ENCODE measurements at regions not wholly inside any gene's neighbourhood (a gene's known extent, or its start where the extent isn't known, plus 50 kb on each side); places are given as distances from the start of the nearest gene placed in this dataset.

DNA sequence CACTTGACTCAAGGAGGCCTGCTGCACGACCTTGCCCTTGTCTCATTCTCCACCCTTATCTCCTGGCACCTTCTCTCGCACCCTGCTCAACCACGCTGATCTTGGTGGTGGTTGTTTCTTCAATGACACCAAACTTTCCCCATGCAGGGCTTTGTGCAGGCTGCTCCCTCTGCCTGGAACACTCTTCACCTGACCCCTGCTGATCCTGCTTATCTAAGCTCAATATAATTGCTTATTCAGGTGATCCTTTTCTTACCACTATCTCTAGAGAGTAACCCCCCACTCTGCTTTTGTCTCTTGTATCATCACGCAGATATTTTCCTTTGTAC, 604.4 kb downstream of the BUD13 start:
- TF ChIP-seq, protein P1, sequence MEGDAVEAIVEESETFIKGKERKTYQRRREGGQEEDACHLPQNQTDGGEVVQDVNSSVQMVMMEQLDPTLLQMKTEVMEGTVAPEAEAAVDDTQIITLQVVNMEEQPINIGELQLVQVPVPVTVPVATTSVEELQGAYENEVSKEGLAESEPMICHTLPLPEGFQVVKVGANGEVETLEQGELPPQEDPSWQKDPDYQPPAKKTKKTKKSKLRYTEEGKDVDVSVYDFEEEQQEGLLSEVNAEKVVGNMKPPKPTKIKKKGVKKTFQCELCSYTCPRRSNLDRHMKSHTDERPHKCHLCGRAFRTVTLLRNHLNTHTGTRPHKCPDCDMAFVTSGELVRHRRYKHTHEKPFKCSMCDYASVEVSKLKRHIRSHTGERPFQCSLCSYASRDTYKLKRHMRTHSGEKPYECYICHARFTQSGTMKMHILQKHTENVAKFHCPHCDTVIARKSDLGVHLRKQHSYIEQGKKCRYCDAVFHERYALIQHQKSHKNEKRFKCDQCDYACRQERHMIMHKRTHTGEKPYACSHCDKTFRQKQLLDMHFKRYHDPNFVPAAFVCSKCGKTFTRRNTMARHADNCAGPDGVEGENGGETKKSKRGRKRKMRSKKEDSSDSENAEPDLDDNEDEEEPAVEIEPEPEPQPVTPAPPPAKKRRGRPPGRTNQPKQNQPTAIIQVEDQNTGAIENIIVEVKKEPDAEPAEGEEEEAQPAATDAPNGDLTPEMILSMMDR (IDR thresholded peaks at IDR 0.05): no peak
- TF ChIP-seq POLR2A (IDR thresholded peaks at IDR 0.05): no peak

Data from gastroesophageal sphincter (tissue), 3 donors.